Mammary epithelial cell (primary cell): ENCODE measurements at regions not wholly inside any gene's neighbourhood (a gene's known extent, or its start where the extent isn't known, plus 50 kb on each side); places are given as distances from the start of the nearest gene placed in this dataset.

Experiments used
- CTCF ChIP-seq, 2 donors: IDR thresholded peaks in 1 of 2; conservative IDR thresholded peaks in 1 of 2; 2 replicates each; pipeline ENCODE4 v1.5.1; 2011 to 2012; ENCODE audit warnings: inconsistent platforms in 2 of 2, low read length in 2 of 2, mild to moderate bottlenecking in 2 of 2, control low read depth in 1 of 2, low read depth in 1 of 2; ENCODE audit not compliant: insufficient read depth in 1 of 2; ENCODE audit errors: extremely low read depth in 1 of 2
- EZH2 ChIP-seq: IDR thresholded peaks from 2 replicates; pipeline ENCODE4 v1.6.1; 2012; ENCODE audit warnings: low read length, inconsistent platforms, borderline replicate concordance

- TF ChIP-seq CTCF (conservative IDR thresholded peaks at IDR 0.05 in 1 of 2, IDR thresholded peaks at IDR 0.05 in 1 of 2; ENCODE audit: extremely low read depth in 1 of 2, insufficient read depth in 1 of 2, low read depth in 1 of 2, low read length in 2 of 2) = no peak
- TF ChIP-seq EZH2 = no peak
Measured at GRCh38 chr6:71599359-71599758, 287.0 kb upstream of the RIMS1 start.
